ENCODE measurements at regions not wholly inside any gene's neighbourhood (a gene's known extent, or its start where the extent isn't known, plus 50 kb on each side); places are given as distances from the start of the nearest gene placed in this dataset.

GRCh38 chr1:29438991-29439390 lies 202.7 kb downstream of the PTPRU start:
- WGBS, 2 donors, result 83 to 89% methylated on average over 10 of the region's 10 CpGs

DNA sequence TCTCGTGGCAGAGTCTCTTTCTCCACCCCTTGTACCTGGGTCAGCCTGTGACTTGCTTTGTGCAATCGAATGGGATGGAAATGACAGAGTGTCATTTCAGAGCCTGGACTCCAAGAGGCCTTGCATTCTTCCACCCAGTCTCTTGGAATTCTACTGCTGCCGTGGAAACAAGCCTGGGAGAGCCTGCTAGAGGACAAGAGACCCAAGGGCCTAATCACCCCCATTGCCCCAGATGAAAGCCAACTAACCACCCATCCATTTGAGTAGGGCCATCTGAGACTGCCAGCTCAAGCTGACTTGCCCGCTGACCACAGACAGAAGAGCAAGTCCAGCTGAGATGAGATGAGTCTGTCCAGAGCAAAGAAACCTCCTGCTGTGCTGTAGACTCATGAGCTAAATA lies 201.6 kb downstream of the PTPRU start:
- Histone ChIP-seq H3K27me3 (ENCODE audit: control insufficient read depth in 3 of 3, insufficient read depth in 3 of 3, low read length in 2 of 3) (peaks cover 0 to 2% (median 0%) of the 10 kb centered on the region in 3 donors), H3K4me1 (ENCODE audit: control insufficient read depth in 5 of 5, insufficient read depth in 5 of 5, low read length in 5 of 5) (no peaks in the 10 kb centered on the region), H3K9ac (ENCODE audit: insufficient read depth in 1 of 2, low read length in 2 of 2) (no peak overlapping the region), H3K9me3 (ENCODE audit: control insufficient read depth in 4 of 4, insufficient read depth in 3 of 4, low read length in 3 of 4) (no peaks in the 10 kb centered on the region), H3K4me3 (no peak overlapping the region), H3K27ac (ENCODE audit: low read depth in 1 of 2, low read length in 1 of 2) (no peak overlapping the region), H3K36me3 (ENCODE audit: control insufficient read depth in 4 of 4, insufficient read depth in 4 of 4, low read length in 4 of 4) (no peaks in the 10 kb centered on the region)
- DNase-seq, result no peak
- TF ChIP-seq, protein P1, sequence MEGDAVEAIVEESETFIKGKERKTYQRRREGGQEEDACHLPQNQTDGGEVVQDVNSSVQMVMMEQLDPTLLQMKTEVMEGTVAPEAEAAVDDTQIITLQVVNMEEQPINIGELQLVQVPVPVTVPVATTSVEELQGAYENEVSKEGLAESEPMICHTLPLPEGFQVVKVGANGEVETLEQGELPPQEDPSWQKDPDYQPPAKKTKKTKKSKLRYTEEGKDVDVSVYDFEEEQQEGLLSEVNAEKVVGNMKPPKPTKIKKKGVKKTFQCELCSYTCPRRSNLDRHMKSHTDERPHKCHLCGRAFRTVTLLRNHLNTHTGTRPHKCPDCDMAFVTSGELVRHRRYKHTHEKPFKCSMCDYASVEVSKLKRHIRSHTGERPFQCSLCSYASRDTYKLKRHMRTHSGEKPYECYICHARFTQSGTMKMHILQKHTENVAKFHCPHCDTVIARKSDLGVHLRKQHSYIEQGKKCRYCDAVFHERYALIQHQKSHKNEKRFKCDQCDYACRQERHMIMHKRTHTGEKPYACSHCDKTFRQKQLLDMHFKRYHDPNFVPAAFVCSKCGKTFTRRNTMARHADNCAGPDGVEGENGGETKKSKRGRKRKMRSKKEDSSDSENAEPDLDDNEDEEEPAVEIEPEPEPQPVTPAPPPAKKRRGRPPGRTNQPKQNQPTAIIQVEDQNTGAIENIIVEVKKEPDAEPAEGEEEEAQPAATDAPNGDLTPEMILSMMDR (IDR thresholded peaks at IDR 0.05; ENCODE audit: control extremely low read depth, extremely low read depth), result no peak
- WGBS, 2 donors, result 67 to 76% methylated on average over 4 of the region's 4 CpGs
- no peak for ATAC-seq (ENCODE audit: insufficient read depth, low FRiP score)

More at GRCh38 chr1:29438991-29439390, 202.7 kb downstream of the PTPRU start:
- H3K9me3 ChIP-seq (ENCODE audit: control insufficient read depth in 4 of 4, insufficient read depth in 3 of 4, low read length in 3 of 4), result no peaks in the 10 kb centered on the region
- H3K27ac ChIP-seq (ENCODE audit: low read depth in 1 of 2, low read length in 1 of 2), result no peak overlapping the region
- H3K36me3 ChIP-seq (ENCODE audit: control insufficient read depth in 4 of 4, insufficient read depth in 4 of 4, low read length in 4 of 4), result no peaks in the 10 kb centered on the region
- DNase-seq (no peak), ATAC-seq (ENCODE audit: insufficient read depth, low FRiP score) (no peak)
- peaks cover 0 to 5% (median 0%) of the 10 kb centered on the region in 5 donors for H3K4me1 ChIP-seq (ENCODE audit: control insufficient read depth in 5 of 5, insufficient read depth in 5 of 5, low read length in 5 of 5)
- no peak overlapping the region for H3K4me3 ChIP-seq
- H3K9ac ChIP-seq (ENCODE audit: insufficient read depth in 1 of 2, low read length in 2 of 2), result no peak overlapping the region
- H3K27me3 ChIP-seq (ENCODE audit: control insufficient read depth in 3 of 3, insufficient read depth in 3 of 3, low read length in 2 of 3), result no peaks in the 10 kb centered on the region
- TF ChIP-seq, protein P1 (IDR thresholded peaks at IDR 0.05; ENCODE audit: control extremely low read depth, extremely low read depth), result no peak

DNA sequence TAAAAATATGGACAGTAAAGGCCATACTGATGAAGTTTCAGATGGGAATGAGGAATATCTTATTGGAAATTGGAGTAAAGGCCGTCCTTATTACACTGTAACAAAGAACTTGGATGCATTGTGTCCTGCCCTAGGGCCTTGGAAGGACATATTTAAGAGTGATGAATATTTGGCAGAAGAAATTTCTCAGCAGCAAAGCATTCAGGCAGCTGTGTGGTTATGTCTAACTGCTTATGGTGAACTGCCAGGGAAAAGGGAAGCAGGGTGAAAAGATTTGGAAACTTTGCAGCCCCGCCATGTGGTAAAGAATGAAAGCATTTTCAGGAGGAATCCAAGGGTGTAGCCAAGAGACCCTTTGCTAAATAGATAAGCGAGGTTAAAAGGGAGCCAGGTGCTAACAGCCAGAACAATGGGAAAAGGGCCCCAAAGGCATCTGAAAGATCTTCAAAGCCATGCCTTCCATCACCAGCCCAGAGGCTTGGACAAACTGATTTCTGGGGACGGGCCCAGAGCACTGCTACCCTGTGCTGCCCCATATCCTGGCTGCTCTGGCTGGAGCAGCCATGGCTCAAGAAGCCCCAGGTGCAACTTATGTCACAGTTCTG lies 200.0 kb downstream of the PTPRU start:
- no peak overlapping the region for H3K27ac ChIP-seq (ENCODE audit: low read depth in 1 of 2, low read length in 1 of 2)
- no peak for DNase-seq
- 66 to 75% methylated on average over 4 of the region's 4 CpGs for WGBS, 2 donors
- H3K4me3 ChIP-seq, result no peak overlapping the region
- no peaks in the 10 kb centered on the region for H3K4me1 ChIP-seq (ENCODE audit: control insufficient read depth in 5 of 5, insufficient read depth in 5 of 5, low read length in 5 of 5)
- peaks cover 0 to under 1% (median 0%) of the 10 kb centered on the region in 4 donors for H3K9me3 ChIP-seq (ENCODE audit: control insufficient read depth in 4 of 4, insufficient read depth in 3 of 4, low read length in 3 of 4)
- TF ChIP-seq, protein P1 (IDR thresholded peaks at IDR 0.05; ENCODE audit: control extremely low read depth, extremely low read depth), result no peak
- peaks cover 0 to 2% (median 0%) of the 10 kb centered on the region in 3 donors for H3K27me3 ChIP-seq (ENCODE audit: control insufficient read depth in 3 of 3, insufficient read depth in 3 of 3, low read length in 2 of 3)
- H3K9ac ChIP-seq (ENCODE audit: insufficient read depth in 1 of 2, low read length in 2 of 2), result no peak overlapping the region
- ATAC-seq (ENCODE audit: insufficient read depth, low FRiP score), result no peak
- H3K36me3 ChIP-seq (ENCODE audit: control insufficient read depth in 4 of 4, insufficient read depth in 4 of 4, low read length in 4 of 4), result no peaks in the 10 kb centered on the region

GRCh38 chr1:29433830-29434229 lies 197.5 kb downstream of the PTPRU start:
- ATAC-seq (ENCODE audit: insufficient read depth, low FRiP score), result no peak
- Histone ChIP-seq H3K27ac (ENCODE audit: low read depth in 1 of 2, low read length in 1 of 2) (no peak overlapping the region), H3K9me3 (ENCODE audit: control insufficient read depth in 4 of 4, insufficient read depth in 3 of 4, low read length in 3 of 4) (peaks cover 0 to 6% (median 2%) of the 10 kb centered on the region in 4 donors), H3K9ac (ENCODE audit: insufficient read depth in 1 of 2, low read length in 2 of 2) (no peak overlapping the region), H3K27me3 (ENCODE audit: control insufficient read depth in 3 of 3, insufficient read depth in 3 of 3, low read length in 2 of 3) (peaks cover 0 to 2% (median 0%) of the 10 kb centered on the region in 3 donors), H3K4me1 (ENCODE audit: control insufficient read depth in 5 of 5, insufficient read depth in 5 of 5, low read length in 5 of 5) (no peaks in the 10 kb centered on the region), H3K36me3 (ENCODE audit: control insufficient read depth in 4 of 4, insufficient read depth in 4 of 4, low read length in 4 of 4) (no peaks in the 10 kb centered on the region), H3K4me3 (no peak overlapping the region)
- WGBS, 2 donors, result 82 to 86% methylated on average over 3 of the region's 3 CpGs
- DNase-seq, result no peak
- TF ChIP-seq, protein P1 (IDR thresholded peaks at IDR 0.05; ENCODE audit: control extremely low read depth, extremely low read depth), result no peak
